Astrocyte of the spinal cord (primary cell): ENCODE measurements at regions not wholly inside any gene's neighbourhood (a gene's known extent, or its start where the extent isn't known, plus 50 kb on each side); places are given as distances from the start of the nearest gene placed in this dataset.

Experiments used
- DNase-seq: peaks from one replicate; pipeline ENCODE4 v3.0.0; 2011; ENCODE audit warnings: low read depth, low spot score
- H3K4me3 ChIP-seq: 2 replicates; pipeline ENCODE4 v1.5.1; 2011; ENCODE audit warnings: low read depth, mild to moderate bottlenecking, low read length, moderate library complexity
- CTCF ChIP-seq: IDR thresholded peaks from 2 replicates; pipeline ENCODE4 v1.5.1; 2012; ENCODE audit warnings: low read depth, mild to moderate bottlenecking, low read length, inconsistent platforms
- in situ Hi-C: cut with HindIII; loops from 2 replicates; pipeline ENCODE4 v1.10.0; 2017; ENCODE audit warnings: low sequenced_read_pairs

DNA sequence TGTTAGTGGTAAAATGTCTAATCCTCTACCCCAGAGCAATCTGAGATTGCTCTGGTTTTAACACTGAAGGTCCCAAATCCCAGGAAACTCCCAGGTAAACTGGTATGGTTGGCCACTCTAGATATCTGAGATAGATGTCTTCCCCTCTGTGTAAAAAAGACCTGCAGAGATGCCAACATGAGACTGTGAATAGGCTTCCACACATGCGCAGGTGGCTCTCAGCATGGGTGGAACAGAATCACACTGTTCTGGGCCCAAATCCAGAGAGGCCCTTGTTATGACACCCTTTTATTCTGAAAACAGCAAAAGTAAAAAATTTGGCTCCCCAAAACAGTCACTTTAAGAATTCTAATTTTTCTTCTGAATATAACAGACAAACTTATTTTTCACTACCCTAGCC is 88.7 kb upstream of the BMP5 start:
- DNase-seq, result no peak
- no peak for TF ChIP-seq CTCF
- H3K4me3 ChIP-seq, result no peak overlapping the region
- in situ Hi-C loops, result no loop called here

DNA sequence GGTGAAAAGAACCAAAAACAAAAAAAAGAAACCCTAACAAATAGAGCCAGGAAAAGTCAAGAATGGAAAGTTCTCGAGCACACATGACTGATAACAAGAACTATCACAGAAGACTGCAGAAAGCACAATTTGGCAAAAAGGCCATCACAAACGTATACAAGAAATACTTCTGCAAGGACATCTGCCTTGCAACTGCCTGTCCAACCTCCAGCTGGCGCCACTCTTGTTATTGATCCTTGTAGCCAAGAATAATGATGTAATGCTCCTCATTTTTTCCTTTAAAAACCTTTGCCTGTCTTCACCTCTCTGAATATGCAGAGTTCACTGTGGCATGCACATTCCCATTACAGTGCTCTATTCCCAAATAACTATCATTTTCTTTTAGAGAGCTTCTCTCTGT is 87.9 kb upstream of the BMP5 start:
- H3K4me3 ChIP-seq, result no peak overlapping the region
- TF ChIP-seq CTCF, result peak; percentile 45
- in situ Hi-C loops, result no loop called here
- DNase-seq, result no peak

- in situ Hi-C loops, result no loop called here
- no peak for DNase-seq
- TF ChIP-seq CTCF, result no peak
- no peak overlapping the region for H3K4me3 ChIP-seq
Observed at GRCh38 chr6:55960344-55960743, 85.0 kb upstream of the BMP5 start.

GRCh38 chr6:55958790-55959189 is 83.4 kb upstream of the BMP5 start:
- TF ChIP-seq CTCF, result no peak
- in situ Hi-C loops, result no loop called here
- no peak for DNase-seq
- no peak overlapping the region for H3K4me3 ChIP-seq

DNA sequence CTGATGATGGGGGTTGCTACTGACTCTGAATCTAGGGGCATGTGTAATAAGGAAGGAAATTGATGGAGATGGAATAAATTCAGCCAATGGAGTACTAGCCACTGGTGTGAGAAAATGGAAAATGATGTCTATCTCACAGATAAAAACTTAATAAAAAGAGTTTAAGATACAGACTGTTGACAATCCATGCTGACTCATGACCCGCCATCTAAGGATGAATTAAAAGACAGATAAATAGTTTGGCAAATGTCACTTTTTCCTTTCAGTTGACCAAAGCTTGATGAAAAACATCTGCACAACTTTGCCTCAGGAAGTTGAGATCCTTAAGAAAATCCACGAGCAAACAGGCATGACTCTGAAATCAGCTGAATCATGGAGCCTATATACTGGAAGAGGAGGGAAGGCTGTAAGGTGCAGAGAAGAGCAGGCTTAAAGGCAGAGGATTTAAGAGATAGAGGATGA is 82.6 kb upstream of the BMP5 start:
- H3K4me3 ChIP-seq, result no peak overlapping the region
- in situ Hi-C loops, result no loop called here
- TF ChIP-seq CTCF, result no peak
- peak; percentile 12 for DNase-seq

GRCh38 chr6:55955684-55956083 is 80.3 kb upstream of the BMP5 start:
- TF ChIP-seq CTCF, result no peak
- H3K4me3 ChIP-seq, result no peak overlapping the region
- in situ Hi-C loops, result no loop called here
- no peak for DNase-seq

DNA sequence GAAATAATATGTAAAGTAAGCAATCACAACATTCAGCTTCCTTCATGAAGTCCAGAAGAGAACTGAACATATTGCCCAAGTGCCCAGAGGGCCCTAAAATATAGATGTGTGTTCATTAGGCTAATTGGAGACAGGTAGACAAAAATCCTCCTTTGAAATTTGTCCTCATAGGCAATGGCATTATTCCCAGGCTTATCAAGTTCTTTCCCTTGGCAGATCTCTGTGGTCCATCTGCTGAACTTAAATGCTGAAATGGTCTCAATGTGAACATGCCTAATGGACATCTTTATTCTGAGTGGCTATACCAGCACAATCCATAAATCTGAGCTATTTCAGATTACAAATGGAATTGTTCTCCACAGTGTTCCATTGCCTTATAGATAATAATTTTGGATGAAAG is 79.0 kb upstream of the BMP5 start:
- DNase-seq, result no peak
- in situ Hi-C loops, result no loop called here
- H3K4me3 ChIP-seq, result no peak overlapping the region
- no peak for TF ChIP-seq CTCF
